ENCODE measurements at regions not wholly inside any gene's neighbourhood (a gene's known extent, or its start where the extent isn't known, plus 50 kb on each side); places are given as distances from the start of the nearest gene placed in this dataset.

- H3K27ac ChIP-seq (ENCODE audit: insufficient read depth in 1 of 2, low read depth in 1 of 2, low read length in 2 of 2, poor library complexity in 1 of 2, severe bottlenecking in 2 of 2) = no peak overlapping the region
- no peaks in the 10 kb centered on the region for H3K4me1 ChIP-seq (ENCODE audit: control extremely low read depth in 1 of 4, control insufficient read depth in 4 of 4, insufficient read depth in 4 of 4, low read length in 3 of 4)
- CTCF ChIA-PET = no interaction called here
- no peak overlapping the region for H3K4me3 ChIP-seq (ENCODE audit: control insufficient read depth in 1 of 7, extremely low read depth in 1 of 7, insufficient read depth in 4 of 7, low read depth in 2 of 7, low read length in 6 of 7)
- peaks cover 0 to 12% (median 10%) of the 10 kb centered on the region in 5 experiments for H3K9me3 ChIP-seq (ENCODE audit: control extremely low read depth in 1 of 5, control insufficient read depth in 4 of 5, insufficient read depth in 2 of 5, low read depth in 1 of 5, low read length in 4 of 5)
- 100% methylated on average over 1 of the region's 1 CpG for WGBS (ENCODE audit: insufficient coverage)
- POLR2A ChIA-PET = no interaction called here
- H3K36me3 ChIP-seq (ENCODE audit: control insufficient read depth in 4 of 4, insufficient read depth in 4 of 4, low read length in 3 of 4) = no peaks in the 10 kb centered on the region
- DNase-seq = no peak
- H3K27me3 ChIP-seq (replicated peaks in 2 of 5; ENCODE audit: control insufficient read depth in 4 of 5, insufficient read depth in 5 of 5, low read length in 4 of 5) = peaks cover 0 to 10% (median 0%) of the 10 kb centered on the region in 5 experiments
Observed at GRCh38 chr5:142478113-142478512, 153.3 kb upstream of the SPRY4 start.

- CTCF ChIA-PET = no interaction called here
- POLR2A ChIA-PET = no interaction called here
- no peak for DNase-seq
- 100% methylated on average over 1 of the region's 2 CpGs for WGBS (ENCODE audit: insufficient coverage)
- Histone ChIP-seq H3K9me3 (ENCODE audit: control extremely low read depth in 1 of 5, control insufficient read depth in 4 of 5, insufficient read depth in 2 of 5, low read depth in 1 of 5, low read length in 4 of 5) (peaks cover 0 to 12% (median 10%) of the 10 kb centered on the region in 5 experiments), H3K4me1 (ENCODE audit: control extremely low read depth in 1 of 4, control insufficient read depth in 4 of 4, insufficient read depth in 4 of 4, low read length in 3 of 4) (no peaks in the 10 kb centered on the region), H3K27ac (ENCODE audit: insufficient read depth in 1 of 2, low read depth in 1 of 2, low read length in 2 of 2, poor library complexity in 1 of 2, severe bottlenecking in 2 of 2) (no peak overlapping the region), H3K27me3 (replicated peaks in 2 of 5; ENCODE audit: control insufficient read depth in 4 of 5, insufficient read depth in 5 of 5, low read length in 4 of 5) (peaks cover 0 to 10% (median 0%) of the 10 kb centered on the region in 5 experiments), H3K4me3 (ENCODE audit: control insufficient read depth in 1 of 7, extremely low read depth in 1 of 7, insufficient read depth in 4 of 7, low read depth in 2 of 7, low read length in 6 of 7) (no peak overlapping the region), H3K36me3 (ENCODE audit: control insufficient read depth in 4 of 4, insufficient read depth in 4 of 4, low read length in 3 of 4) (no peaks in the 10 kb centered on the region)
Observed at GRCh38 chr5:142475102-142475513, 150.3 kb upstream of the SPRY4 start.

- ChIA-PET CTCF (no interaction called here), POLR2A (no interaction called here)
- Histone ChIP-seq H3K4me1 (ENCODE audit: control extremely low read depth in 1 of 4, control insufficient read depth in 4 of 4, insufficient read depth in 4 of 4, low read length in 3 of 4) (no peaks in the 10 kb centered on the region), H3K27ac (ENCODE audit: insufficient read depth in 1 of 2, low read depth in 1 of 2, low read length in 2 of 2, poor library complexity in 1 of 2, severe bottlenecking in 2 of 2) (no peak overlapping the region), H3K4me3 (ENCODE audit: control insufficient read depth in 1 of 7, extremely low read depth in 1 of 7, insufficient read depth in 4 of 7, low read depth in 2 of 7, low read length in 6 of 7) (no peak overlapping the region), H3K36me3 (ENCODE audit: control insufficient read depth in 4 of 4, insufficient read depth in 4 of 4, low read length in 3 of 4) (no peaks in the 10 kb centered on the region), H3K9me3 (ENCODE audit: control extremely low read depth in 1 of 5, control insufficient read depth in 4 of 5, insufficient read depth in 2 of 5, low read depth in 1 of 5, low read length in 4 of 5) (peaks cover 0 to 9% (median 7%) of the 10 kb centered on the region in 5 experiments), H3K27me3 (replicated peaks in 2 of 5; ENCODE audit: control insufficient read depth in 4 of 5, insufficient read depth in 5 of 5, low read length in 4 of 5) (peaks cover 0 to 7% (median 0%) of the 10 kb centered on the region in 5 experiments)
- no peak for DNase-seq
- 96% methylated on average over 2 of the region's 2 CpGs for WGBS (ENCODE audit: insufficient coverage)
Observed at GRCh38 chr5:142474431-142475094, 149.7 kb upstream of the SPRY4 start.

- no peak for DNase-seq
- no peaks in the 10 kb centered on the region for H3K4me1 ChIP-seq (ENCODE audit: control extremely low read depth in 1 of 4, control insufficient read depth in 4 of 4, insufficient read depth in 4 of 4, low read length in 3 of 4)
- H3K9me3 ChIP-seq (ENCODE audit: control extremely low read depth in 1 of 5, control insufficient read depth in 4 of 5, insufficient read depth in 2 of 5, low read depth in 1 of 5, low read length in 4 of 5) = no peaks in the 10 kb centered on the region
- peaks cover 0 to 4% (median 0%) of the 10 kb centered on the region in 5 experiments for H3K27me3 ChIP-seq (replicated peaks in 2 of 5; ENCODE audit: control insufficient read depth in 4 of 5, insufficient read depth in 5 of 5, low read length in 4 of 5)
- no peak overlapping the region for H3K4me3 ChIP-seq (ENCODE audit: control insufficient read depth in 1 of 7, extremely low read depth in 1 of 7, insufficient read depth in 4 of 7, low read depth in 2 of 7, low read length in 6 of 7)
- POLR2A ChIA-PET = no interaction called here
- no peak overlapping the region for H3K27ac ChIP-seq (ENCODE audit: insufficient read depth in 1 of 2, low read depth in 1 of 2, low read length in 2 of 2, poor library complexity in 1 of 2, severe bottlenecking in 2 of 2)
- CTCF ChIA-PET = no interaction called here
- no peaks in the 10 kb centered on the region for H3K36me3 ChIP-seq (ENCODE audit: control insufficient read depth in 4 of 4, insufficient read depth in 4 of 4, low read length in 3 of 4)
Observed at GRCh38 chr5:142473038-142473437, 148.2 kb upstream of the SPRY4 start.

GRCh38 chr5:142472306-142472951 is 147.6 kb upstream of the SPRY4 start:
- no peak overlapping the region for H3K4me3 ChIP-seq (ENCODE audit: control insufficient read depth in 1 of 7, extremely low read depth in 1 of 7, insufficient read depth in 4 of 7, low read depth in 2 of 7, low read length in 6 of 7)
- peaks cover 0 to 4% (median 0%) of the 10 kb centered on the region in 5 experiments for H3K27me3 ChIP-seq (replicated peaks in 2 of 5; ENCODE audit: control insufficient read depth in 4 of 5, insufficient read depth in 5 of 5, low read length in 4 of 5)
- H3K9me3 ChIP-seq (ENCODE audit: control extremely low read depth in 1 of 5, control insufficient read depth in 4 of 5, insufficient read depth in 2 of 5, low read depth in 1 of 5, low read length in 4 of 5) = no peaks in the 10 kb centered on the region
- peak; percentile 14 to 66 (median 55) for DNase-seq
- no peak overlapping the region for H3K27ac ChIP-seq (ENCODE audit: insufficient read depth in 1 of 2, low read depth in 1 of 2, low read length in 2 of 2, poor library complexity in 1 of 2, severe bottlenecking in 2 of 2)
- H3K36me3 ChIP-seq (ENCODE audit: control insufficient read depth in 4 of 4, insufficient read depth in 4 of 4, low read length in 3 of 4) = no peaks in the 10 kb centered on the region
- ChIA-PET POLR2A (no interaction called here), CTCF (no interaction called here)
- 100% methylated on average over 1 of the region's 7 CpGs for WGBS (ENCODE audit: insufficient coverage)
- no peaks in the 10 kb centered on the region for H3K4me1 ChIP-seq (ENCODE audit: control extremely low read depth in 1 of 4, control insufficient read depth in 4 of 4, insufficient read depth in 4 of 4, low read length in 3 of 4)

GRCh38 chr5:142466195-142466971 is 141.6 kb upstream of the SPRY4 start:
- H3K27ac ChIP-seq (ENCODE audit: insufficient read depth in 1 of 2, low read depth in 1 of 2, low read length in 2 of 2, poor library complexity in 1 of 2, severe bottlenecking in 2 of 2) = no peak overlapping the region
- H3K4me1 ChIP-seq (ENCODE audit: control extremely low read depth in 1 of 4, control insufficient read depth in 4 of 4, insufficient read depth in 4 of 4, low read length in 3 of 4) = no peaks in the 10 kb centered on the region
- 98% methylated on average over 4 of the region's 7 CpGs for WGBS (ENCODE audit: insufficient coverage)
- H3K9me3 ChIP-seq (ENCODE audit: control extremely low read depth in 1 of 5, control insufficient read depth in 4 of 5, insufficient read depth in 2 of 5, low read depth in 1 of 5, low read length in 4 of 5) = no peaks in the 10 kb centered on the region
- DNase-seq = no peak
- ChIA-PET POLR2A (interaction anchor here (0.6 kb wide), 1 partner anchor 48 kb away, joined by 4 read pairs; no protein-coding TSS in a partner anchor), CTCF (interaction anchor here (0.6 to 0.7 kb wide), 2 partner anchors 82 to 722 kb away, joined by 3 read pairs; no protein-coding TSS in a partner anchor)
- no peaks in the 10 kb centered on the region for H3K36me3 ChIP-seq (ENCODE audit: control insufficient read depth in 4 of 4, insufficient read depth in 4 of 4, low read length in 3 of 4)
- peaks cover 0 to 5% (median 0%) of the 10 kb centered on the region in 5 experiments for H3K27me3 ChIP-seq (replicated peaks in 2 of 5; ENCODE audit: control insufficient read depth in 4 of 5, insufficient read depth in 5 of 5, low read length in 4 of 5)
- no peak overlapping the region for H3K4me3 ChIP-seq (ENCODE audit: control insufficient read depth in 1 of 7, extremely low read depth in 1 of 7, insufficient read depth in 4 of 7, low read depth in 2 of 7, low read length in 6 of 7)

- Histone ChIP-seq H3K36me3 (ENCODE audit: control insufficient read depth in 4 of 4, insufficient read depth in 4 of 4, low read length in 3 of 4) (no peaks in the 10 kb centered on the region), H3K27ac (ENCODE audit: insufficient read depth in 1 of 2, low read depth in 1 of 2, low read length in 2 of 2, poor library complexity in 1 of 2, severe bottlenecking in 2 of 2) (no peak overlapping the region), H3K9me3 (ENCODE audit: control extremely low read depth in 1 of 5, control insufficient read depth in 4 of 5, insufficient read depth in 2 of 5, low read depth in 1 of 5, low read length in 4 of 5) (no peaks in the 10 kb centered on the region), H3K27me3 (replicated peaks in 2 of 5; ENCODE audit: control insufficient read depth in 4 of 5, insufficient read depth in 5 of 5, low read length in 4 of 5) (peaks cover 0 to 5% (median 0%) of the 10 kb centered on the region in 5 experiments), H3K4me1 (ENCODE audit: control extremely low read depth in 1 of 4, control insufficient read depth in 4 of 4, insufficient read depth in 4 of 4, low read length in 3 of 4) (no peaks in the 10 kb centered on the region), H3K4me3 (ENCODE audit: control insufficient read depth in 1 of 7, extremely low read depth in 1 of 7, insufficient read depth in 4 of 7, low read depth in 2 of 7, low read length in 6 of 7) (no peak overlapping the region)
- no CpG with 5 or more reads among the region's 1 CpG for WGBS (ENCODE audit: insufficient coverage)
- DNase-seq = no peak
- CTCF ChIA-PET = no interaction called here
- POLR2A ChIA-PET = no interaction called here
Observed at GRCh38 chr5:142465476-142465875, 140.7 kb upstream of the SPRY4 start.
